Activated T-helper 2 cell treated with anti-CD3 and anti-CD28 coated beads, Interferon-gamma antibody, Interleukin-2, Interleukin-4, amounts not matched to agents 10 μg/mL and 5 μg/mL and 100 μg/mL, durations not matched to agents 14 hours and 24 hours and 36 hours (primary cell): ENCODE measurements at regions not wholly inside any gene's neighbourhood (a gene's known extent, or its start where the extent isn't known, plus 50 kb on each side); places are given as distances from the start of the nearest gene placed in this dataset.

Experiments
- DNase-seq: peaks from one replicate; pipeline ENCODE4 v3.0.0; 2021; ENCODE audit warnings: low spot score
- H3K27ac Mint-ChIP-seq: one replicate; pipeline ENCODE4 v1.8.0; 2021; ENCODE audit warnings: mixed read lengths
- H3K27me3 Mint-ChIP-seq: one replicate; pipeline ENCODE4 v1.8.0; 2021; ENCODE audit warnings: low read depth, mixed read lengths
- H3K36me3 Mint-ChIP-seq: one replicate; pipeline ENCODE4 v1.8.0; 2021; ENCODE audit warnings: low read depth, mixed read lengths
- H3K4me1 Mint-ChIP-seq: one replicate; pipeline ENCODE4 v1.8.0; 2021; ENCODE audit warnings: low read depth, mixed read lengths
- H3K4me3 Mint-ChIP-seq: one replicate; pipeline ENCODE4 v1.8.0; 2021; ENCODE audit warnings: low read depth, mild to moderate bottlenecking, moderate library complexity, mixed read lengths
- H3K9me3 Mint-ChIP-seq: one replicate; pipeline ENCODE4 v1.8.0; 2021; ENCODE audit warnings: mixed read lengths
- intact Hi-C: fragments of 100-400 bp; cut with micrococcal nuclease; formaldehyde crosslinking; loops from one replicate; pipeline ENCODE4 v1.15.1; 2023

- intact Hi-C loops = loop anchor here (1.0 kb wide), 1 partner anchor 213 kb away; no protein-coding TSS in a partner anchor
- Mint-ChIP-seq H3K4me1 (no peaks in the 10 kb centered on the region), H3K27ac (no peak overlapping the region), H3K4me3 (no peak overlapping the region), H3K36me3 (no peaks in the 10 kb centered on the region), H3K27me3 (no peaks in the 10 kb centered on the region), H3K9me3 (no peaks in the 10 kb centered on the region)
- DNase-seq = no peak
Observed at GRCh38 chr3:154040283-154040682, 80.9 kb upstream of the ARHGEF26 start.

GRCh38 chr3:154044671-154045070 lies 76.5 kb upstream of the ARHGEF26 start:
- intact Hi-C loops = no loop called here
- no peaks in the 10 kb centered on the region for H3K4me1 Mint-ChIP-seq
- DNase-seq = no peak
- no peaks in the 10 kb centered on the region for H3K36me3 Mint-ChIP-seq
- H3K27ac Mint-ChIP-seq = no peak overlapping the region
- no peaks in the 10 kb centered on the region for H3K9me3 Mint-ChIP-seq
- H3K27me3 Mint-ChIP-seq = no peaks in the 10 kb centered on the region
- no peak overlapping the region for H3K4me3 Mint-ChIP-seq

GRCh38 chr3:154050216-154050615 lies 71.0 kb upstream of the ARHGEF26 start:
- no peaks in the 10 kb centered on the region for H3K36me3 Mint-ChIP-seq
- no peaks in the 10 kb centered on the region for H3K9me3 Mint-ChIP-seq
- H3K27me3 Mint-ChIP-seq = no peaks in the 10 kb centered on the region
- DNase-seq = no peak
- intact Hi-C loops = no loop called here
- no peak overlapping the region for H3K27ac Mint-ChIP-seq
- no peaks in the 10 kb centered on the region for H3K4me1 Mint-ChIP-seq
- H3K4me3 Mint-ChIP-seq = no peak overlapping the region

- intact Hi-C loops = no loop called here
- H3K4me1 Mint-ChIP-seq = no peaks in the 10 kb centered on the region
- H3K27ac Mint-ChIP-seq = no peak overlapping the region
- H3K36me3 Mint-ChIP-seq = no peaks in the 10 kb centered on the region
- H3K9me3 Mint-ChIP-seq = no peaks in the 10 kb centered on the region
- no peak overlapping the region for H3K4me3 Mint-ChIP-seq
- DNase-seq = no peak
- no peaks in the 10 kb centered on the region for H3K27me3 Mint-ChIP-seq
Observed at GRCh38 chr3:154050766-154051165, 70.4 kb upstream of the ARHGEF26 start.

GRCh38 chr3:154059833-154060232 lies 61.4 kb upstream of the ARHGEF26 start:
- no peaks in the 10 kb centered on the region for H3K9me3 Mint-ChIP-seq
- intact Hi-C loops = no loop called here
- H3K4me3 Mint-ChIP-seq = no peak overlapping the region
- H3K27ac Mint-ChIP-seq = no peak overlapping the region
- H3K36me3 Mint-ChIP-seq = no peaks in the 10 kb centered on the region
- DNase-seq = no peak
- no peaks in the 10 kb centered on the region for H3K27me3 Mint-ChIP-seq
- no peaks in the 10 kb centered on the region for H3K4me1 Mint-ChIP-seq

- H3K27ac Mint-ChIP-seq = no peak overlapping the region
- no peaks in the 10 kb centered on the region for H3K9me3 Mint-ChIP-seq
- H3K4me1 Mint-ChIP-seq = no peaks in the 10 kb centered on the region
- H3K27me3 Mint-ChIP-seq = no peaks in the 10 kb centered on the region
- no peak for DNase-seq
- H3K4me3 Mint-ChIP-seq = no peak overlapping the region
- intact Hi-C loops = no loop called here
- no peaks in the 10 kb centered on the region for H3K36me3 Mint-ChIP-seq
Observed at GRCh38 chr3:154060238-154061000, 60.8 kb upstream of the ARHGEF26 start.

GRCh38 chr3:154061001-154061370 lies 60.2 kb upstream of the ARHGEF26 start:
- DNase-seq = no peak
- Mint-ChIP-seq H3K36me3 (no peaks in the 10 kb centered on the region), H3K27me3 (no peaks in the 10 kb centered on the region), H3K27ac (no peak overlapping the region), H3K4me3 (no peak overlapping the region), H3K9me3 (no peaks in the 10 kb centered on the region), H3K4me1 (no peaks in the 10 kb centered on the region)
- intact Hi-C loops = no loop called here

GRCh38 chr3:154062513-154062912 lies 58.7 kb upstream of the ARHGEF26 start:
- intact Hi-C loops = no loop called here
- no peaks in the 10 kb centered on the region for H3K36me3 Mint-ChIP-seq
- H3K4me3 Mint-ChIP-seq = no peak overlapping the region
- no peak for DNase-seq
- H3K9me3 Mint-ChIP-seq = no peaks in the 10 kb centered on the region
- H3K4me1 Mint-ChIP-seq = no peaks in the 10 kb centered on the region
- no peaks in the 10 kb centered on the region for H3K27me3 Mint-ChIP-seq
- H3K27ac Mint-ChIP-seq = no peak overlapping the region

GRCh38 chr3:154071146-154071545 lies 50.0 kb upstream of the ARHGEF26 start:
- Mint-ChIP-seq H3K9me3 (no peaks in the 10 kb centered on the region), H3K36me3 (no peaks in the 10 kb centered on the region), H3K4me1 (no peaks in the 10 kb centered on the region), H3K27ac (no peak overlapping the region), H3K4me3 (no peak overlapping the region), H3K27me3 (no peaks in the 10 kb centered on the region)
- DNase-seq = no peak
- intact Hi-C loops = no loop called here
